ENCODE measurements at regions not wholly inside any gene's neighbourhood (a gene's known extent, or its start where the extent isn't known, plus 50 kb on each side); places are given as distances from the start of the nearest gene placed in this dataset.
"Not testable (repeated sequence)": the region's sequence is repeated elsewhere in the genome, so short reads cannot be mapped to it uniquely, and the experiment has no call there.

DNA sequence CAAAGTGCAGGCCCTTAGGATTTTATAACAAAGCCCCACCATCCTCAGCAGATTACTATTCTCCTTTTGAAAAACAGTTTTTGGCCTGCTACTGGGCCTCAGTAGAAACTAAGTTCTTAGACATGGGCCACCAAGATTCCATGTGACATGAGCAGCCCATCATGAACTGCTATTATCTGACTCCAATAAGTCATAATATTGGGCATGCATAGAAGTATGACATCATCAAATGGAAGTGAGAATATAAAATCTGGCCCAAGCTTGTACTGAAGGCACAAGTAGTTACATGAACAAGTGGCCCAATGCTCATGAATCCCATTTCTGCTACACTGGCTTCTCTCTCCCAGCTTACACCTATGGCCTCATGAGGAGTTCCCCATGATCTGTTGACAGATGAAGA, 404.8 kb downstream of the EPHA5 start:
- DNase-seq = no peak

DNA sequence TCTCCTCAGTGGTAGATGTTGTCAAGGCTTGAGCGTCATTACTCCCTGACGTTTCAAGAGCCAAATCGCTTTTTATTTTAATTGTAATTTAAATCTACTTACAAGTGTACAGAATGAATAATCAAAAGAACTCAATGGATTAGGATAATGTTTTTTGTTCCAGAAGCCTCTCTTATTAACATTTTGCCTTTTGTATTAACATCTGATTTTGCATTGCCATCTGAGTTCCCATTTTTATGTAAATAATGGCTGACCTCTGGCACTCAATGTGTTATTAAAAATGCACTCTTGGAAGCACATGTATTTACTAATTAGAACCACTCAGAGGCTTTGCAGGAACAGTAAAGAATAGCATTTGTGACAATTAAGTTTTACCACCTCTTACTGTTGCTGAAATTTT, 411.0 kb downstream of the EPHA5 start:
- no peak for DNase-seq

DNA sequence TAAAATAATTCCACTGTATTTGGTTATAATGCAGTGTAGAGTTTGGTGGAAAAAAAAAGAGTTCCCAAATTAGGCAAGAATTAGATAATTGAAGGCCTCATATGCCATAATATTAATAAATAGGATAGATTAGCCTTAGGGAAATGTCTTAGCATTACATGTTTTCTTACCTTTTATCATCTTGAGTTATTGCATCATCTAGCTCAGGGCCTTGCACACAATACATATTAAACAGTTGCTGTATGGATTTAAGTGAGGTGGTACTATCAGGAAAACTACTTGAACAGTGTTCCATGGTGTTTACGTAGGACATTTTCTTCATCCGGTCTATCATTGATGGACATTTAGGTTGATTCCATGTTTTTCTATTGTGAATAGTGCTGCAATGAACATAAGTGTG, 419.4 kb downstream of the EPHA5 start:
- no peak for DNase-seq

DNA sequence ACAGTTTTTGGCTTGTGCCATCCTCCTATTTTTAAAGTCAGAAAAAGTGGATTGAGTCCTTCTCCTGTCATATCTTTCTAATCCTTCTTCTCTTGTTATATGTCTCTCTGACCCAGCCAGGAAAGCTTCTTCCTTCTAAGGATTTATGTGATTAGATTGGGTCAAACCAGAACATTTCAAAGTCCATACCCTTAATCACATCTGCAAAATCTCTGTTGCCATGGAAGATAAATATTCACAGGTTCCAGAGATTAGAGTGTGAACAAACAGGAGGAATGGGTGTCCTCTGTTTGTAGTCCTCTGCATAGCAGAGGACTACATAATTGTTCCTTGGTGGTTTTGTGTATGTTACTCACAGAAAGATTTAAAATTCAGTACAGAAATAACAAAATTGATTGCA, 421.2 kb downstream of the EPHA5 start:
- no peak for DNase-seq

DNA sequence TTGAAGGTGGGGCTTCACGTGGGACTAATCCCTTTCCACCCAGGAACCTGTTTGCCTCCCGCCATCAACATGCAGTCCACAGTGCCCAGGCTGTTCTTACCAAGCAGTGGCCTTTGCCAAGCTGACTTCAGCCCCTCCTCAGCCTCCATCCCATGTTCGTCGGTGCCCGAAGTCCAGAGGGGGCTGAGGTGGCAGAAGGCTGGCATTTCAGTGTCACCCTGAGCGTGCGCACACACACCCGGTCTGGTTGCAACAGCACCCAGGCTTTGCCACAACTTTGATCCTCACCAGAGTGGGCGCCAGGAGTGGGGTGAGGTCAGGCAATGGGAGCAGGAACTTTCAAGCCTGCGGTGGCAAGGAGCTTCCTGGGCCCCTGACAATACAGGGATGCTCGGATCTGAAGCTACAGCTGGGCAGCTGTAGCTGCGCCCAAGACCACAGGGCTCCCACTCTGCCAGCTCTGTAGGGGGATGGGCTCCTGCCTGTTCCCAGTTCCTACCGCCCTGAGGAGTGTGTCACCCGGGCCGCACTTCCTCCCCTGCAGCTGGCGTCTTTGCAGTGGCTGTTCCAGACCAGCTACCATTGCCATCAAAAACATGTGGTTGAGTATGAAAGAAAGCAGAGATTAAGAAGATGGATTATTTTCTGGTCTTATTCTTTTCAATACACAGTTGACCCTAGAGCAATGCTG, 428.0 kb downstream of the EPHA5 start:
- no peak for DNase-seq

DNA sequence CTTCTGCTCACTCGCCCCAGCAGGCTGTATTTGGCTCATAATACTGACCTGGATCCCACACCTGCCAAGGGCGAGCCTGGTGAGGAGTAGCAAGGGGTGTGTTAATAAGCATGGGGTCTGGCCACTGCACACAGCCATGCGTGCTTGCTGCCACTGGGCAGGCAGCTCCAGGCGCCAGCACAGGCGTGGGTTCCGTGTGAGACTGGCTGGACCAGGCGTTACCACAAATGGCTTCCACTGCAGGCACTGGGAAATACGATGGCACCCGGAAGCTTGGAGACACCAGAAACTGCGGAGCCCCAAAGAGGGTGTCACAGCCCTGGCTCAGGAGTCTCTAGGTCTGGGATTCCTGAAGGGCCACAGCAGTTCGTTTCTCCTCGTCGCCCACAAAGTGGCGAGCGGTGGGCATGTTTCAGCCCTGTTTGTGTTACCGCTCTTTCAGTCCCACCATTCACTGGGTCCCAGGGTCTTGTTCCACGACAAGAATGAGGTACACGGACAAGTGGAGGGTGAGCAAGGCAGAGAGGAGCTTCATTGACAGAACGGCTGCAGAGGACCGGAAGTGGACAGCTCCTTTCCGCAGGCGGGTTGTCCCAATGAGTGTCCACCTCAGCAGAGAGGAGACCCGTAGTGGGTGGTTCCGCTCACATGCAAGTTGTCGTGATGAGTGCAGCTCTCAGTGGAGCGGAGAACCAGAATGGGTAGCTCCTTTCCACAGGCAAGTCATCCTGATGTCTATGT, 428.9 kb downstream of the EPHA5 start:
- DNase-seq = no peak

DNA sequence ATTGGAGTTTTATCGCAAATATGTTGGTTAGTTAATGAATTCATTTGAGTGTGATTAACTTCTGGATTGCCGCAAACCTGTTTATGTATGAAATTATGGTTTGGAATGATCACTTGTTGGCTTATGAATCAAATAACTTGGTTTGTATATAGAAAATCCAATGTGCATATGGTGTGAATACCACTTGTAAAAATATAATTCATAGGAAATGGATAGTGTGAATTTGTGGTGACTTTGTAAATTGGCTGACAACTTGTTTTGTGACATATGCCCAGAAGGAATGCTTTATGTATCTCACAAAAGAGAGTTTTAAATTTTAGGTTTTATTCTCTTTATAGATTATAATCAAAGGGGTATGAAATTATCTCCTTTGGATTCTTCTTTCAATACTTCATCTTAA, 436.2 kb downstream of the EPHA5 start:
- no peak for DNase-seq

DNA sequence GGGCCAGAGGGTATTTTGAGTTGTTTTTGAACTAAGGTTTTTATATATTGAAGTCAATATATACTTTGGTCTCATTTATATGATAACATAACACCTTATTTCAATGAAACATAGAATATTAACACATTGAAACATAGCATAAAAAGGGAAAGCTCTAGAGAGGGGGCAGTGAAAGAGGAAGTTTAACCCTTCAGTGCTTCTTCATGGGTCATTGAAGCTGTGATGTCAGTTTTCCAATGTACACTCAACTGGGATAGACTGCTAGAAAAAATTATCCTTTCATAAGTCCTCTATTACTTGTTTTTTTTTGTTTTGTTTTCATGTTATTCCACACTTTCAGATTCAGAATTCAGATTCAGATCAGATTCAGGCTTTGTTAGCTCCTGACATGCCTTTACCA, 442.7 kb downstream of the EPHA5 start:
- no peak for DNase-seq

DNA sequence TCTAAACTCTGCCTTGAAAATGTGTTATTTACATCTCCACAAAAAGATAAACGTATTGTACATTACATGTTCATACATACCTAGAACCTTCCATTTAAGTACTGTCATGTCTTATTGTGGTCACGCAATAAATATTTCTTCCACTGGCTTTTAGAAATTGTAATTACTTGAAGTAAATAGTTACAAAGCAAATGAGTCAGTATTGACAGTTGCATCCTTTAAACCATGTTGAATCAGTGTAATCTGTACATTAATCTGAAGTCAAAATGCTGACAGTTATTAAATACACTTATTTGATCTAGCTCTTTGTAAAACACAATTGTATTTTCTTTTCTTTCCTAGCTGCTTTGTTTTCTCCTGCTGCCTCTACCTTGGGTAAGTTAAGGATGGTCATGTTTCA, 446.7 kb downstream of the EPHA5 start:
- DNase-seq = no peak

DNA sequence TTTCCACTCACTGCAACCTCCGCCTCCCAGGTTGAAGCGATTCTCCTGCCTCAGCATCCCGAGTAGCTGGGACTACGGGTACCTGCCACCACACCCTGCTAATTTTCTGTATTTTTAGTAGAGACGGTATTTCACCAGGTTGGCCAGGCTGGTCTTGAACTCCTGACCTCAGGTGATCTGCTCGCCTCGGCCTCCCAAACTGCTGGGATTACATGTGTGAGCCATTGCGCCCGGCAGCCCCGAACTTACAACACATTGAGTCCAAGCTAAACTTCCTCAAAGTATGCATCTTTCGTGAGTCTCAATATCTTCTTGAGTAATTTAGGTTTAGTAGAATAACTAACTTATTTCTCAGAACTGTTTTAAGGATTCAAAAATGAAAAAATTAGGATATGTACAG, 447.2 kb downstream of the EPHA5 start:
- DNase-seq = not testable (repeated sequence)

DNA sequence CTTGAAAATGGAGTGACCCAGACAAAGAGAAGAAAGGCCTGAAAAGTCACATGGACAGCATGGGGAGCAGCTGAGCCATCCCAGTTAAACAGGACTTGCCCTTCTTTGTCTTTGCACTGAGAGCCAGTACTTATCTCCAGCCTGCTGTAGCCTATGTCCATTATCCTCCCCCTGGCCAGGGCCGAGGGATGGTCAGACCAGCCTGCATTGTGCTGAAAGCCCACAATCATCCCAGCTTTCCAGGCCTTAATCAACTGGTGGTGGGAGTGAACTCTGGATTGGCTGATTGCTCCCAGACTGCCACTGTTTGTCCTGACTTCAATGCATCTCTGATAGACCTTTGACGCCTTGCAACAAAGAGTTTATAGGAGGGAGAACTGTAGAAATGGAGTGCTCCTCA, 453.1 kb downstream of the EPHA5 start:
- DNase-seq = no peak

DNA sequence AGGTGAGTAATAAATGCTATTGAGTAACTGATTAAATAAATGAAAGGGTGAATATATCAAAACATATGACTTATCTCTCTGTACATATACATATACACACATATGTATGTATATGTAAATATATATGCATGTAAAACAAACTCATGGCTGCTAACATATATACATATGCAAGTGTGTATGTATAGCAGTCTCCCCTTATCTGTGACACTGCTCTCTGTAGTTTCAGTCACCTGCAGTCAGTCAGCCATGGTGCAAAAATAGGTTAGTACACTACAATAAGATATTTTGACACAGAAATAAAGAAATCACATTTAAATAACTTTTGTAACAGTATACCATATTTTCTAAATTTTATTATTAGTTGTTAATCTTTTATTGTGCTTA, 467.4 kb downstream of the EPHA5 start:
- DNase-seq = no peak

DNA sequence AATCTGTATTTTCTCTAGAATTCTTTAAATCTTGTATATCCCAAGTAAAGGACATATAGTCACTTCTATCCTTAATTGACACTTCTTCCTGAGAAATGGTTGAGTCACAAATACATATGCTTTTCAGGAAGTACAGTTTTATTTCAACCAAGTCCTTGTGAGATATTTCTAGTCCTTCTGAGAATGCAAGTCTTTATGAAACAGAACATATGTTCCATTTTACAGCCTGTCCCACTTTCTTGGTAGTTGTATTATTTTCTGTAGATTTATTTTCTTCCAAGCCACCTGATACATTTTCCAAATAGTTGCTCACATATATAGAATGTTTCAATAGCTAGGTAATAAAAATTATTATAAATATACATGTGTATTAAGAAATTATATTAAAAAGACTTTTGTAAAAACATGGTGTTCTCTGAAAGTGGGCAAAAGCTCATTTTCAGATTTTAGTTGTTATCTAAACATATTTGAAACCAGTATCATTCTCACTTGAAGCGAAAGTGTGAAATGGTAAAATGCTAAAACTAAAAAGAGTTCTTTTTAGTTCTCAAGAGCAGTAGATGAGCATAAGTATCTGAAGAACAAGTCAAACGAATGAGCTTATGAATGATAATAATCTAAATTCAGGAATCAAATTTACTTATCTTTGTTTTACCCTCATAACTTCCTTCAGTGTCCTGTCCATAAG, 468.0 kb downstream of the EPHA5 start:
- no peak for DNase-seq

DNA sequence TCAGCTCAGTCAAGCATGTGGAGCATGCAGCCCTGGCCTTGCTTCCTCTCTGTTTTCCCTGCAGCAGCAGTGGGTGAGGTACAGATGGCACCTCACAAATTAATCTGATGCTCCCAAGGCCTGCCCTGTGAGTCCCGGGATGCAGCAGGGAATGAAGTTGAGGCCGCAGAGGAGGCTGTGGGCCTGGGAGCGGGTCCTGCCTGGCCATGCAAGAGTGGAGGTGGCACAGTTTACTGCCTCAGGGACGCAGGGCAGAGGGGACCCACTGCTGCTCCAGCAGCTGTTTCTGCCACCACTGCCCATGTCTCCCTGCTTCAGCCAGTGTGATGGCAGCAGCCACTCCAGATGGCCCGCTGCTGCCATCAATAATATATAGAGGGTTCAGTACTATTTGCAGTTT, 474.6 kb downstream of the EPHA5 start:
- no peak for DNase-seq

DNA sequence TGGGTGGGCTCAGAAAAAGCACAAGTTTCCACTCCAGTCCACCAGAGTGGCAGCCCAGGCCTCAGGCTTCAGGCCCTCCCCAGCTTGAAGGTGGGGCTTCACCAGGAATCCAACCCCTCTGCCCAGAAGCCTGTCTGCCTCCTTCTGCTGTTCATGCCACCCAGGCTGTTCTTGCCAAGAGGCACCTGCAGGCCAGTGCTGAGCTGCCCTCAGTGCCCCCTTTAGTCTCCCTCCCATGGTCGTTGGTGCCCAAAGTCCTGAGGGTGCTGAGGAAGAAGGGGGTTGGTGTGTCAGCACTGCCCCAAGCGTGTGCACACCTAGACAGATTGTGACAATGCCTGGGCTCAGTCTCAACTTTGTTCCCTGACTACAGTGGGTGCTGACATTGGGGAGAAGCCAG, 475.3 kb downstream of the EPHA5 start:
- DNase-seq = no peak

DNA sequence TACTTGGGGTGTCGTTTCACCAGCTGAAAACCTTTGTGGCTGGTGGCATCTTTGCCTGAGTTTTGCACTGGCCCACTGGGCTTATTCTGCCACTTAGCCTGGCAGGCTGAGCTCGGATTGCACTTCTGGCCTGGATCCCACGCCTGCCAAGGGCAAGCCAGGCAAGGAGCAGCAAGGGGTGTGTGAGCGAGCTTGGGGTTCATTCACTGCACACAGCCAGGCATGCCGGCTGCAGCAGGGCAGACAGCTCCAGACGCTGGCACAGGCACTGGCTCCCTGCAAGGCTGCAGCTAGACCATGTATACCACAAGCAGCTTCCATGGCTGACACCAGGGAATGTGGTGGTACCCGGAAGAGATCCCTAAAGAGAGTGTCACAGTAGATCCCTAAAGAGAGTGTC, 476.3 kb downstream of the EPHA5 start:
- no peak for DNase-seq

DNA sequence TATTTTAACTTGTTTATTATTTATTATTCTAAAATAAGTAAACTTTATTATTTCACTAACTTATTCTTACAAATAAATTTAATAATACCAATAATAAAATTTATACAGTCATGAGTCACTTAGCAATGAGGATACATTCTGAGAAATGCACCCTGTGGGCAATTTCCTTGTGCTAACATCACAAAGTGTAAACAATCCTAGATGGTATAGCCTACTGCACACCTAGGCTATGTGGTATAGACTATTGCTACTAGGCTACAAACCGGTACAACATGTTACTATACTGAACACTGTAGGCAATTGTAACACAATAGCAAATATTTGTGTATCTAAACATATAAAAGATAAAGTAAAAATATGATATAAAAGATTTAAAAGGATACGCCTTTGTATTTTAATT, 479.5 kb downstream of the EPHA5 start:
- DNase-seq = no peak

DNA sequence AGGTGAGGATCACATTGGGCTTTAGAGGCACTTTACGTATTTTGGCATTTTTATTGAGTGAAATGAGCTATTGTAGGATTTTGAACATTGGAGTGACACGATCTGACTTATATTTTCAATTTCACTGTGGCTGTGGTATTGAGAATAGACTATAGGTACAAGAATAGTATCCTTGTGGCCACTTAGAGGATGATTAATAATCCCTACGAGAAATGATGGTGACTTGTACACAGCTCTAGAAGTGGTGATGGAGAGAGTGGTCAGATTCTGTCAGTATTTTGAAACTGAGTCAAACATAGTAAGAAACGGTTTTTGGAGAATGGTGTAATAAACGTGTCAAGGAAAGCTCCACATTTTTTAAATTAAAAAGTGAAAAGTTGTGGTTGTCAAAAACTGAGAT, 494.7 kb downstream of the EPHA5 start:
- no peak for DNase-seq

DNA sequence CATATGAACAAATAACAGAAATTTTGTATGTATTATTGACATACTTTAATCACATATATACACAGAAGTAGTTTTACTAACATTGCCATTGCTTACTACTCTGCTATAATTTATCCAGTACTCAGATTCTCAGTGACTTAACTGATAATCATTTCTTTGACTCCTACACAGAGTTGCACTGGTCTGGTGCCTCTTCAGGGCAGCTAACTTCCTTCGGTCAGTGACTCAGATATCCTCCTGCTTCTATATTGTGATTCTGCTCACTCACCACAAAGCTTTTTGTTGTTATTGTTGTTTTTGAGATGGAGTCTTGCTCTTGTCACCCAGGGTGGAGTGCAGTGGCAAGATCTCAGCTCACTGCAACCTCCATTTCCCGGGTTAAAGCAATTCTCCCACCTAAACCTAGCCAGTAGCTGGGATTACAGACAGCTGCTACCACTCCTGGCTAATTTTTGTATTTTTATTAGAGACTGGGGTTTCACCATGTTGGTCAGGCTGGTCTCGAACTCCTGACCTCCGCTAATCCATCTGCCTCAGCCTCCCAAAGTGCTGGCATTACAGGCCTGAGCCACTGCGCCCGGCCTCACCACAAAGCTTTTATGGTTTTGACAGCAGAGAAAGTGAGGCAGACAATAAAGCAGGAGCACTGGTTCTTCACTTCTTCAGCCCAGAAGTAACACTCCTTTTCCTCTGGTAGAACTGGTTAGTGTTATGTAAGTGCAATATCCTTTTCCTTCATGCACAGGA, 499.3 kb downstream of the EPHA5 start:
- DNase-seq = no peak

DNA sequence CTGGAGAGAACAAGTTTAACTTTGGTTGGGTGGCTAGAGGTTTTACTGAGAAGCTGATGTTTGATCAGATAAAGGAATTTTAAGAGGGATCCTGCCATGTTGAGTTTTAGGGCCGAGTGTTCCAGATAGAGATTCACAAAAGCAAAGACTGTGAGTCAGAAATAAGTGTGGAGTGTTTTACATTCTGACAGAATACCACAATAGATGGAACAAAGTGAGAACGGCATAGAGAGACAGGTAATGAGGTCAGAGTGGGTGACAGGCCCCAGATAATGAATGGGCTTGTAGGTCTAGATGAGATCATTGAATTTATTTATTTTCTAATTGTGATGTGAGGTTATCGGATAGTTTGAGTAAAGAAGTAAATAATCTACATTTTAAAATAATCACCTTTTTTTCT, 502.6 kb downstream of the EPHA5 start:
- DNase-seq = no peak

DNA sequence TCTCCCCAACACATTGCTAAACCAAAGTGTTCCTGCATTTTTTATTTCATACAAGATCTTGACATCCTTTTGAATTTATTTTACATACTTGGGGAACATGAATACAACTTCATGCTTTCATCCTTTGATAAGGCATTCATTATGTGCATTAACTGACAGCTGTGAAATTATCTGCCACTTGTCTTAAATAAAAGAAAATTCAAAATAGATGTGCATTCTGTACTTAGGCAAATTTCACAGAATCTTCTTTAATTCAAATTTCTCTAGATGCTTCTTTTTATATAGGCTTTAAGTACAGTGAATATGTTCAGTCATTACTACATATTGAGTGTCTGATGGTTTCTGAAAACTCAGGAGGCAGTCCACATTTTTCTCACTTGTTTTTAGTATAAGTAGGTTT, 518.1 kb downstream of the EPHA5 start:
- no peak for DNase-seq

DNA sequence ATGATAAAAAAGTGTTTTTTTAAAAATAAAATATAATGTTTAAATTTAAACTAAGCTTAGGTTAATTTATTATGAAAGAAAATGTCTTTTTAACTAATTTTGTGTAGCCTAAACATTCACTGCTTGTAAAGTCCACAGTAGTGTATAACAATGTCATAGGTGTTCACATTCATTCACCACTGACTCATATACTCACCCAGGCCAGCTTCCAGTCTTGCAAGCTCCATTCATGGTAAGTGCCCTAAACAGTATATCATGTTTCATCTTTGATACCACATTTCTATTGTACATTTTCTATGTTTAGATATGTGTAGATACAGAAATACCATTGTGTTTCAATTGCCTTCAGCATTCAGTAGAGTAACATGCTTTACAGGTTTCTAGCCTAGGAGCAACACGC, 530.3 kb downstream of the EPHA5 start:
- no peak for DNase-seq

DNA sequence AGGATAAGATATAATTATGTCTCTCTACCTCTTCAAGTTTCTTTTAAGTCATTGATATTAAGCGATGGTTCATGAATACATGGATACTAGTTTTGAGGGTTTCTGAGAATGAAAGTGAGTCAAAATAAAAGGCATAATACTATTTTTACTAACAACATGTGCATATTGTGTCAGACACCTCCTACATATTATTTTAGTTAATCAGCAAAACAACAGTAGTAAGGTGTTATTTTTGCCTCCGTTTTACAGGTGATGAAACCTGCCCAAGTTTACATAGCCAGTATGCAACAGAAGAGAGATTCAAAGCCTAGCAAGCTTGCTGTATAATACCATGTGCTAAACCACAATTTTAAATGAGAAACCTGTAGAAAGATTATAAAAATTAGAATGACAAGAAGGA, 544.1 kb downstream of the EPHA5 start:
- no peak for DNase-seq

DNA sequence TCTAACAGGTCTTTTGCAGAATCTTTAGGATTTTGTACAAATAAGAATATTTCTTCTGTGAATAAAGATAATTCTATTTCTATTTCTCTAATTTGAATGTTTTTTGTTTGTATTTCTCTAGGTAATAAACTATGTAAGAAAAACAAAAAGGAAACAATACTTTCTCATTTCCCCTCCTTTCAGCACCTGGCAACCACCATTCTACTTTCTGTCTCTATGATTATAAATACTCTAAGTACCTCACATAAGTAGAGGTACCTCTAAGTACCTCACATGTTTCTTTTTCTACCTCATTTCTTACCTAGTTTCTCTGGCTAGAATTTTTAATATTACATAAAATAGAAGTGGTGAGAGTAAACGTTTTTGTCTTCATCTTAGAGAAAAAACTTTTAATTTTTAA, 550.0 kb downstream of the EPHA5 start:
- no peak for DNase-seq

Data from DMS153 (cell line).